Endothelial cell of umbilical vein (primary cell): ENCODE measurements at regions not wholly inside any gene's neighbourhood (a gene's known extent, or its start where the extent isn't known, plus 50 kb on each side); places are given as distances from the start of the nearest gene placed in this dataset.

Experiments
- BruUV-seq: library from RNA; stranded (reverse); fragments of 400-500 nt; replicated peaks from 2 replicates; lab custom pipeline; 2021; lab: Mats Ljungman, UMichigan
- CTCF ChIA-PET: fragments of 300-600, 350-600 bp; sonication (Branson Sonifier 250); formaldehyde crosslinking; loops from one replicate; lab custom pipeline; 2021; ENCODE audit warnings: antibody characterized with exemption, inconsistent platforms; lab: Charles Lee
- POLR2A ChIA-PET: fragments of 300-600, 350-600 bp; sonication (Branson Sonifier 250); formaldehyde crosslinking; loops from one replicate; lab custom pipeline; 2021; ENCODE audit warnings: antibody characterized with exemption, inconsistent platforms; lab: Charles Lee
- DNase-seq: peaks from one replicate; pipeline ENCODE4 v3.0.0-alpha.2; 2011; ENCODE audit warnings: low read depth, low spot score
- FAIRE-seq: peaks from 2 replicates; lab custom pipeline; 2011; peaks lifted over from hg19 to GRCh38; lab: Jason Lieb, UNC
- H2AFZ ChIP-seq: 2 replicates; pipeline ENCODE4 v1.6.0; 2012; ENCODE audit warnings: low read depth, low read length, control low read depth, inconsistent platforms
- H3K27ac ChIP-seq: 2 replicates; pipeline ENCODE4 v1.5.1; 2011; ENCODE audit warnings: low read depth, mild to moderate bottlenecking, control low read depth, low read length, moderate library complexity; ENCODE audit not compliant: insufficient read depth
- H3K27me3 ChIP-seq, 2 experiments: 2 replicates each; pipeline versions ENCODE4 v1.6.0 to v1.6.1; 2011; ENCODE audit warnings: low read length in 2 of 2, mixed read lengths in 1 of 2; ENCODE audit not compliant: control insufficient read depth in 2 of 2, insufficient read depth in 2 of 2
- H3K36me3 ChIP-seq, 2 experiments: 2 replicates in 1 of 2; 3 replicates in 1 of 2; pipeline ENCODE4 v1.5.1; 2011; ENCODE audit warnings: low read length in 2 of 2, mild to moderate bottlenecking in 1 of 2, moderate library complexity in 1 of 2; ENCODE audit not compliant: control insufficient read depth in 2 of 2, insufficient read depth in 2 of 2; ENCODE audit errors: extremely low read depth in 1 of 2
- H3K4me1 ChIP-seq: 3 replicates; pipeline ENCODE4 v1.5.1; 2011; ENCODE audit warnings: mild to moderate bottlenecking, low read length; ENCODE audit not compliant: control insufficient read depth, insufficient read depth; ENCODE audit errors: extremely low read depth
- H3K4me2 ChIP-seq: 2 replicates; pipeline ENCODE4 v1.6.1; 2011; ENCODE audit warnings: low read length, control low read depth, mixed read lengths; ENCODE audit not compliant: insufficient read depth
- H3K4me3 ChIP-seq, 3 experiments: fragments of 200-600 bp in 1 of 3; sonication (generic), shearing (Covaris generic) in 1 of 3; replicated peaks in 1 of 3; 2 replicates each; pipeline ENCODE4 v1.5.1; 2011 to 2016; ENCODE audit warnings: control low read depth in 3 of 3, low read length in 3 of 3, mild to moderate bottlenecking in 2 of 3, inconsistent platforms in 1 of 3, low read depth in 1 of 3, moderate library complexity in 1 of 3; ENCODE audit not compliant: insufficient read depth in 1 of 3
- H3K79me2 ChIP-seq: 2 replicates; pipeline ENCODE4 v1.6.0; 2012; ENCODE audit warnings: low read length, inconsistent platforms; ENCODE audit not compliant: control insufficient read depth, insufficient read depth
- H3K9ac ChIP-seq: replicated peaks from 2 replicates; pipeline ENCODE3; 2011; ENCODE audit warnings: low read length, control low read depth; ENCODE audit not compliant: insufficient read depth; ENCODE audit errors: extremely low read depth
- H3K9me1 ChIP-seq: replicated peaks from 3 replicates; pipeline ENCODE4 v1.6.0; 2011; ENCODE audit warnings: mild to moderate bottlenecking, low read length; ENCODE audit not compliant: control insufficient read depth, insufficient read depth; ENCODE audit errors: extremely low read depth
- H3K9me3 ChIP-seq: replicated peaks from 2 replicates; pipeline ENCODE4 v1.5.1; 2012; ENCODE audit warnings: low read length, inconsistent platforms; ENCODE audit not compliant: control insufficient read depth, insufficient read depth
- H4K20me1 ChIP-seq: replicated peaks from 2 replicates; pipeline ENCODE3; 2011; ENCODE audit warnings: mild to moderate bottlenecking, low read length; ENCODE audit not compliant: control insufficient read depth, insufficient read depth; ENCODE audit errors: extremely low read depth
- EZH2 ChIP-seq: IDR thresholded peaks from 2 replicates; pipeline ENCODE4 v1.6.1; 2012; ENCODE audit warnings: borderline replicate concordance, low read depth, mild to moderate bottlenecking, moderate library complexity, low read length, inconsistent platforms; ENCODE audit not compliant: severe bottlenecking
- FOS ChIP-seq: IDR thresholded peaks from 2 replicates; pipeline ENCODE4 v1.6.1; 2011; ENCODE audit warnings: mild to moderate bottlenecking, low read length, moderate library complexity, borderline replicate concordance; ENCODE audit not compliant: insufficient read depth
- GATA2 ChIP-seq: IDR thresholded peaks from 2 replicates; pipeline ENCODE4 v1.7.0; 2011; ENCODE audit warnings: low read depth, mild to moderate bottlenecking, moderate library complexity, mixed read lengths, low read length; ENCODE audit not compliant: insufficient read length, insufficient read depth
- JUN ChIP-seq: IDR thresholded peaks from 2 replicates; pipeline ENCODE4 v1.6.1; 2011; ENCODE audit warnings: borderline replicate concordance, low read depth; ENCODE audit not compliant: insufficient read length, insufficient read depth
- MAX ChIP-seq: IDR thresholded peaks from 2 replicates; pipeline ENCODE4 v1.6.1; 2011; ENCODE audit not compliant: insufficient read depth, insufficient read length
- MYC ChIP-seq: IDR thresholded peaks from one replicate; pipeline ENCODE4 v1.6.1; 2011; ENCODE audit warnings: mild to moderate bottlenecking, low read depth, low read length
- POLR2A ChIP-seq: IDR thresholded peaks from 2 replicates; pipeline ENCODE4 v1.6.1; 2012; ENCODE audit warnings: low read depth, mild to moderate bottlenecking, control low read depth, low read length
- POLR2AphosphoS5 ChIP-seq: IDR thresholded peaks from 2 replicates; pipeline ENCODE4 v1.6.1; 2012; ENCODE audit warnings: low read depth, mild to moderate bottlenecking, control low read depth, low read length, moderate library complexity; ENCODE audit not compliant: insufficient read depth
- dilution Hi-C: fragments of 300-500 bp; cut with MboI; formaldehyde crosslinking; loops from one replicate; pipeline ENCODE4 v1.15.0; 2019; ENCODE audit warnings: low sequenced_read_pairs; ENCODE audit not compliant: extremely low pct_ligation_motif_present
- intact Hi-C: fragments of 100-400 bp; cut with micrococcal nuclease; formaldehyde crosslinking; loops from one replicate; pipeline ENCODE4 v1.10.0; 2022
- TF ChIP-seq, protein P1 (sequence below), 2 donors: IDR thresholded peaks; 1 replicate in 1 of 2; 2 replicates in 1 of 2; pipeline ENCODE4 v1.5.1; 2011; ENCODE audit warnings: low read length in 2 of 2, mild to moderate bottlenecking in 2 of 2, moderate library complexity in 2 of 2, control low read depth in 1 of 2, inconsistent platforms in 1 of 2, low read depth in 1 of 2; ENCODE audit not compliant: insufficient read depth in 1 of 2; ENCODE audit errors: extremely low read depth in 1 of 2

DNA sequence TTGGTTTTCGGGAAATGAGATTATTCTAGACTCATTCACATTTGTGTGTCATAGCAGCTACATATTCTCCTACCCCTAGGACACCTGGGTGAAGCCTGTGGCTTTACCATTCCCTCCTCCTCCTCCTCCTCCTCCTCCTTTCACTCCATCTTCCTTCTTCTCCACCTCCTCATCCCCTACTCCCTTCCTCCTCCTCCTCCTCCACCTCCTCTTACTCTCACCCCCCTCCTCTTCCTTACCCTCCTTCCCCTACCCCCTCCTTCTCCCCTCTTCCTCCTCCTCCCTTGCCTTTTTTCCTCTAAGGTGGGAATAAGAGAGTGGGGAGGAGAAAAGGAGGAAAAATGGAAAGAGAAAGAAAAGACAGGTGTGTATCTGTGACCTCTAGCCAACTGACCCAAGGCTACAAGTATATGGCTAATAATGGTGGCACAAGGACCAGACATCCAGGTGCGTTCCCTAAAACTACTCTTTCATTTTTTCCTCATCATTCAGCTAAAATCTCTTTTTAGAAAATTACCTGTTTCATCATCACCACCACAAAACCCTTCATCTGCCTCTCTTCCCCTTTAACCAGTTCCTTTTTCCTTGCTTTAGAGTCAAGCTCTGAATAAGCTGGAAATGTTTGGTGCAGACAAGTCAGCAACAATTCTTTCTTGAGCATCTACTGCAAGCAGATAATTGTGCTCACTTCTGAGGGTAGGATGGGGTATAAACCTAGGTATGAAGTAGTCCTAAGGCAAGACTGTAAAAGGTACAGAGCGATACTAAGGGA, 149.8 kb upstream of the FOXN3 start:
- dilution Hi-C loops: no loop called here

More for the DNA sequence above, 149.8 kb upstream of the FOXN3 start:
- DNase-seq (no peak), FAIRE-seq (no peak)
- Histone ChIP-seq H3K9me3 (no peaks in the 10 kb centered on the region), H3K27ac (no peak overlapping the region), H4K20me1 (no peaks in the 10 kb centered on the region), H3K9me1 (no peaks in the 10 kb centered on the region), H3K9ac (no peak overlapping the region), H3K4me1 (peaks cover 2% of the 10 kb centered on the region), H3K79me2 (no peaks in the 10 kb centered on the region), H3K4me3 (no peak overlapping the region), H2AFZ (no peak overlapping the region), H3K36me3 (no peaks in the 10 kb centered on the region), H3K4me2 (no peak overlapping the region), H3K27me3 (no peaks in the 10 kb centered on the region)
- ChIA-PET POLR2A (no interaction called here), CTCF (no interaction called here)
- TF ChIP-seq POLR2AphosphoS5 (no peak), POLR2A (no peak), JUN (no peak), MAX (no peak), MYC (no peak), EZH2 (no peak), GATA2 (no peak), FOS (no peak)
- TF ChIP-seq, protein P1, sequence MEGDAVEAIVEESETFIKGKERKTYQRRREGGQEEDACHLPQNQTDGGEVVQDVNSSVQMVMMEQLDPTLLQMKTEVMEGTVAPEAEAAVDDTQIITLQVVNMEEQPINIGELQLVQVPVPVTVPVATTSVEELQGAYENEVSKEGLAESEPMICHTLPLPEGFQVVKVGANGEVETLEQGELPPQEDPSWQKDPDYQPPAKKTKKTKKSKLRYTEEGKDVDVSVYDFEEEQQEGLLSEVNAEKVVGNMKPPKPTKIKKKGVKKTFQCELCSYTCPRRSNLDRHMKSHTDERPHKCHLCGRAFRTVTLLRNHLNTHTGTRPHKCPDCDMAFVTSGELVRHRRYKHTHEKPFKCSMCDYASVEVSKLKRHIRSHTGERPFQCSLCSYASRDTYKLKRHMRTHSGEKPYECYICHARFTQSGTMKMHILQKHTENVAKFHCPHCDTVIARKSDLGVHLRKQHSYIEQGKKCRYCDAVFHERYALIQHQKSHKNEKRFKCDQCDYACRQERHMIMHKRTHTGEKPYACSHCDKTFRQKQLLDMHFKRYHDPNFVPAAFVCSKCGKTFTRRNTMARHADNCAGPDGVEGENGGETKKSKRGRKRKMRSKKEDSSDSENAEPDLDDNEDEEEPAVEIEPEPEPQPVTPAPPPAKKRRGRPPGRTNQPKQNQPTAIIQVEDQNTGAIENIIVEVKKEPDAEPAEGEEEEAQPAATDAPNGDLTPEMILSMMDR (IDR thresholded peaks at IDR 0.05; ENCODE audit: extremely low read depth in 1 of 2, insufficient read depth in 1 of 2, low read depth in 1 of 2, low read length in 2 of 2): no peak
- BruUV-seq: no TSS peak
- intact Hi-C loops: no loop called here
